ENCODE measurements at regions not wholly inside any gene's neighbourhood (a gene's known extent, or its start where the extent isn't known, plus 50 kb on each side); places are given as distances from the start of the nearest gene placed in this dataset.

DNA sequence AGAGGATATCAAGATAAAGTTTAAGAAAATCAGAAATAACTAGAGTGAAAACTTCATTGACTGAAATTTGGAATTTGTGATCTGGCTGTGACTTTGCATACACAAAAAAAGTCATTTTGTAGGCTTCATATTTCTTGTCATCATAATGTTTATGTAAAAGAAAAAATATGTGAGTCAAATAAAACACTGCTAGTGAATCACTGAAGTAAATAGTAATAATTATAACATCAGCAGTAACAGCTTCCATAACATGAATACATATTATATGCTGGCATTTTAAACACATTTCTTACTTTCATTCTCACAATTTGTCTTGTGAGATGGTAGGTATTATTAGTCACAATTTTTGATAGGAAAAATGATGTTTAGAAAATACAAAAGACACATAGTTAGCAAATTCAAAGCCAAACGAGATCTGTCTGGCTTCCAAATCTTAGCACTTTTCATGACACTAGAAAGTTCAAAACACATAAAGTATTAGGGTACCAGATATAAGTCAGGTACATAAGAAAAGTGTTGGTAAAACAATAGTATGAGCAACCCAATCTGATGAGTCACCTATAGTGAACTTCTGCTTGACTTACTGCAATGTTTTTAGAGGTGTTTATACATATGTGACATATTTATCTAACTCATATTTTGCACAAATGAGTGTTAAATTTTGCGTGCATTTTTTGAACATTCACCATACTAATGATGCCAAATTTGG lies 241.0 kb upstream of the SNX7 start:
- DNase-seq = no peak

DNA sequence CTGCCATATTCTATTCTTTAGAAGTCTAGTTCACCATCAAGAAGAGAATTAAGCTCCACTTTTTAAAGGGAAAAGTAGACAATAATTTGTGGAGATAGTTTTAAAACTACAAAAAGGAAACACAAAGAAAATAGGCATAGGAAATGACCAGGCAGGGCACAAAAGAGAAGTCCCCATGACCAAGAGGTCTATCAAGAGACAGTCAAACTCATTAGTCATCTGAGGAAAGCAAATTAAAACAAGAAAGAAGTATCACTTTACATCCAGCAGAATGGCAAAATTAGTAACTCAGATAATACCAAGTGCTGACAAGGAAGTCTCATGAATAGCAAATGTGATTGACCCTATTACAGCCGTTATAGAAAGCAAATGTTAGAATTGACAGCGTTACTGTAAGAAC lies 243.7 kb upstream of the SNX7 start:
- no peak for DNase-seq

DNA sequence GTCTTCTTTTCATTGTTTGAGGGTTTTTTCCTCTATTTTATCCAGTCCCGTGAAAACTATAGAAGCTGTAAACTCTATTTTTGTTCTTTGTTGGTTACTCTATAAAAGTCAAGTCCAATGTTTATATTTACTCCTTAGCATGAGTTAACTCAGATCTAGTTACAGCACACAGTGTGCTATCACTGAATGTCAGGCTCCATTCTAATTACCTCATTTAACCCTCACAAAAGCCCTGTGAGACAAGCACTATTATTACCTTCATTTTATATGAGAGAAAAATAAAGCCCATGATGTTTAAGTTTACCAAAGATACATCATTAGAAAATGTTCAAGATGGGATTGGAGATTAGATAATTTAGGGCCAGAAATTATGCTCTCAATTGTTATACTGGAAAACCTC lies 251.4 kb upstream of the SNX7 start:
- DNase-seq = no peak

DNA sequence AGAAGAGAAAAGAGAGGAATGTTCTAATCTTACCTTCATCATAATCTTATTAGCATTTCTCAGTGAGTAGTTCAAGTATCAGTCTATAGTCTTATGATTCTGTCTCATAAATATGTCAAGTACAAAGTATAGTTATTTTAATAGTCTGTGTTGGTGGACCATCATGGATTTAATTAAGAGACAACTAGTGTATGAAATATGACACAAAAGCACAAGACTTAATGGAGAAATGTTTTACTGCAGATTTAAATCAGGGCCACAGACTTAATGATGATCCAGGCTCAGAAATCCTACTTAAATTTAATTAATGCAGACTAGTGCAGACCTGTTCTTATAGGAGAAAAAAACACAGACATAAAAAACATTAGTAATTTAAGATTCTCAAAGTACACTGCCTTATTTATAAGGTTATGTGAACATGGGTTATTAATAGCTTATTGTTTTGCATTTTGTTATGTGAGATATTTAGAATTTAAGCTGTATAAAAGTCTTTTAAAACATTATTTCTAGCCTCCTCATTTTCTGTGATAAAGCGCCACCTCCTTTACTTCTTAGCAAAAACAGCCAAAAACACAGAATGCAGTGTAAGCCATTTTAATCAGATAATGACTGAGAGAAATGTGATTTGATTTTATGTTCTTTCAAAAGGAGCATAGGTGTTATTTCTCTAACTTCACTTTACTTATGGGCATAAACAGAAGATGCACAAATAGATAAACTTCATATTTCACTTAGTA lies 255.0 kb upstream of the SNX7 start:
- no peak for DNase-seq

DNA sequence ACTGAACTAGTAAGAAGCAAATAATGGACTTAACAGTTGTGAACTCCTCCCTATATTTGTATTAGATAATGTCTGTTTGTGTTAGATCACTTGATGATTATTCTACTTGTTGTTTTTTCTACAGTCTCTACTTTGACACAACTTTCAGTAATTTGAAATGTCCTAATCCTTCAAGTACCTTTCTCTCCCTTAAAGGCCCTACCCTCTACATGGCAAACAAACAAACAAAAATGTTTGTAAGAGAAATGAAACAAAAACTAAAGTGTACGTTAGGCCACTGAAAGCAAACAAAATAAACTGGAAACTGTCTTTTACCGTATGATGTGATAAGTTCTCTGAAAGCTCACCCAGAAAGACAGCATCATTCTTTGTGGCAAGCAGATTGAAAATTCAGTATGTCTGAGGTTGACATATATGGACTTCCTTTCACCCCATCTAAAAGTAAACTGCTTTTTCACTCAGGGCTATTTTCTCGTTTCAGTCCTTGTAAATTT lies 255.9 kb upstream of the SNX7 start:
- DNase-seq = no peak

DNA sequence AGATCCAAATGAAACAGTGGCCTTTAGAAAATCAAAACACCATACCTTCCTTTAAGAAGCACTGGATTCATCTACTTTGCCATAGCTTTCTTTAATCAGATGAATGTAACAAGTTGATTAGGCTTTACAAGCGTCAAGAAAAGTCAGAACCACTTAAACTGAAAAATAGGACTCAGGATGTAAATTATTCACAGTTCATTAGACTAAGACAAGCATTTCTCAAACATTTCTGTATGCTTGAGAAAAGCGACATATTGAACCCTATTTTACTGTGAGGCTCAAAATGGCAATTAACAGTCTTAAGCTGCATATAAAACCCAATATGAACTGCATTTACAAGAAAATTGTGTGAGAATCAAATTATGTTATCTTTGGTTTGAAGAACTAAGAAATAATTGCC lies 256.7 kb upstream of the SNX7 start:
- peak; percentile 14 for DNase-seq

DNA sequence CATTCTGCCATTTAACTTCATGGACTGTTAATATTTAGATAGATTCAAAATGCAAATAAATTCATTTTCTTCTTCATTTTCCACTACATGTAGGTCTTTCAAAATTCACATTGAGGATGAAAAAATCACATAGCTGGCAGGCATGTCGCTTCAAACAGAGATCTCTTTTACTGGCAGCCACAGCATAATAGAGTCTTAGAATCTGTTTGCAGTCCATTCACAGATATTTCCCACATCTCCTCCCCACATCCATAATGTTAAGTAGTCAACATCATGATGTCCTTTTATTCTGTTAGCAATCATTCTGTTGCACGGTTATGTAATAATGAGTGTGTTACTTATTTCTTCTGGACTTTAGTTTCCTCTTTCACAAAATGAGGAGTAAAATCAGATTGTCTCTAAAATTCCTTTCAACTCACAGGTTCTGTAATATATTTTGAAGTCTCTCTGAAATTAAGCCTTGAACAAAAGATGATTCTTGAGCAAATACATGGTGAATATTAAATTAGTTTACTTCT lies 257.5 kb upstream of the SNX7 start:
- no peak for DNase-seq

DNA sequence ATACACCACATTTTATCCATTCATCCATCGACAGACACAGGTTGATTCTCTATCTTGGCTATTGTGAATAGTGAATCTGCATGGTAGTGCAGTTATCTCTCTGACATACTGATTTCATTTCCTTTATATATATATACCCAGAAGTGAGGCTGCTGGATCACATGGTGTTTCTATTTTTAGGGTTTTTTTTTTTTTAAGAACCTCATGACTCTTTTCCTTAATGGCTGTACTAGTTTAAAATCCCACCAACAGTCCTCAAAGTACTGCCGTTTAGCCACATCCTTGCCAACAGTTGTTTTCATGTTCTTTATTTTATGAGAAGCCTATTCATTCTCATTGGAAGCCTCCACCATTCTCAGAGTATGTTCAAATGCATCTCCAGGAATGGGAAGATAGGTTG lies 258.7 kb upstream of the SNX7 start:
- DNase-seq = no peak

DNA sequence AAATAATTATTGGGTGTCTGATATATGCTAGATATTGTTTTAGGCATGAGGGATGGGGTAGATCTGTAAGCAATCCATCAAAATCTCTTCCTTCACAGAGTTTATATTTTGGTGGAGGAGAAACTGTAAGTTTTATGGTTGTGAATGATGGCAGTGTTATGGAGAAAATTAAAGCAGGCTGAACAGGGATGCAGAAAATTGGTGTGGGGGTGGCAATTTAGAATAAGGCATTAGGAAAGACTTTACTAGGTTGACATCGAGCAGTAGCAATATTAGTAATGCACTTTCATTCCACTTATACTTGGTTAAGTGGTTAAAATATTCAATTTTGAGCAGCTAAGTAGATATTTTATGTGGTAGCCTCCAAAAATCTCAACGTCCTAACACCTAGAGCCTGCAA lies 261.1 kb upstream of the SNX7 start:
- no peak for DNase-seq

DNA sequence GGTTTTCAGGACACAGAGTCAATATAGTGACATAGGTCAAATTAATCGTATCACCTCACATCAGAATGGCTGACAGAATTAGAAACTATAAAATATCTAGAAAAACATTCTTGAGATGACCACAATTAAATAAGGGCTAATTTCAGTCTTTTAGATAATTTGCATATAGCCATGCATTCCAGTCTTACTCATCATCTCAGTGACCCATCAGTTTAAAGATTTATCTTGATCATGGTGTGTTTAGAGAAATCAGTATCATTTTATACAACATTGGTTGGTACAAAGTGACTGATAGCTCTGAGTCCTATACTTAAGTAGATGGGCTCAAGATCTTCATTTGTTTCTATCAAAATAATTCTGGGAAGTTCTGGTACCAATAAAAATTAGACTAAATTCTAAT lies 262.3 kb upstream of the SNX7 start:
- no peak for DNase-seq

DNA sequence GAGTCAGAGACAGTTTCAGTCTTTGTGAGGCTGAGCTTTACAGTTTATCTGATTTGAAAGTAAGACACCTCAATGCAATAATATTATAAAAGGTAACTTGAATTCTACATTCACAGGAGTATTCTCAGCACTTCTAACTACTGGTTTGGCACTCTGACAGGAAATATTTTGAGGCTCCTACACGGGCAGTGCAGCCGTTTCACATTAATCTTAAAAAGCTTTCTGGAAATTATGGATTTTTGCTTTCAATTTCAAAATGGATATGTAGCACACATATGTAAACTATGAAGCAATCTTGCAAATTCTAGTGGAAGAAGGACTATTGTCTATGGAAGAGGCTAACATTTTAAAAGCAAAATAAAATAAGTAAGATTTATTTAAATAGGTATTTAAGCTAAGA lies 262.9 kb upstream of the SNX7 start:
- DNase-seq = no peak

DNA sequence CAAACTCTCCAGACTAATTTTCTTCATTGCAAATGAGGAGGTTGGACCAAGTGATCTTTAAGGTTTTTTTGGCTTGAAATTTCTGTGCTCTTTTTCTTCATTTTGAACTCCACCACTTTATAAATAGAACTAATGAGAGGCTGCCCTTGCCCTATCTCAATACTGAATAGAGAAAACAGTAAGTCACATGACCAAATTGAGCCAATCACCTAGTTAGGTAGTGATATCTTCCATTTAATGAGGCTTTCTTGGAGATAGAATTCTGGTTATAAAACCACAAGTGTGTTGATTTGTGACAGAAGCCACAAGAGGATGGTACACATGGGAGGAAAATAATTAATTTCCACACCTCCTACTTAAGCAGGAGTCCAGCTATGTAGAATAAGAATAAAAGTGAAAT lies 263.4 kb upstream of the SNX7 start:
- no peak for DNase-seq

DNA sequence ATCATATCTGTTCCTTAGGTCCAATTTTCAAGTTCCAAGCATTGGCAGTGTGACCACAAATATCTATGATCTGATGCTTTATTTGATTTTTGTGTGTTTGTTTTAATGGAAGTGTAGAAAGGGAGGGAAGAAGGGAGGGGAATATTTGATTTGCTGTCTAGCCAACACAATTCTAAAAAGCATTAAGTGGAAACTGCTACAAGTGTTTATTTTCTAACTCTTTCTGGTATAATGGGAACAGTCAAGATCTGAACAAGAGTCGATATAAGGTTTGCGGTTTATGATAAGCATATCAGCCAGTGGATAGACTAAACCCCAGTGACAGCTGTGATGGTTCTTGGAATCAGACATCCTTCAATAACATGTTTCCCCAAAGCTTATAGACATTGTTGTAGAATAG lies 267.8 kb upstream of the SNX7 start:
- no peak for DNase-seq

DNA sequence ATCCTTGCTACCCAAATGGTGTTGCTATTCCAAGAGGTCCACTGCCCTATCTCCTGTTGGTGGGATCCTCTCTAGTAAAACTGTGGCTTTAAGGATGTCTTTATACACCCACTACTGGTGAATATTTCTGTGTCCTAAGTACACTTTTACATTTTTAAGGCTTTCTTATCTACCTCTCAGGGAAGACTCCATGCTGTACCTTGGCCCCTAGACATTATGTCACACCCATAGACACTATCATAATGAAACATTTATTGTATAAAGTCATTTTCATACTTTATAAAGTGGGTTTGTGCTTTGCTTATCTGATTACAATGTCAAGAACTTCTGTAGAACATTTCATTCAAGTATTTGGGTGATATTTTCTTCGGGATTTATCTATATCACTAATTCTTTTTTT lies 270.3 kb upstream of the SNX7 start:
- DNase-seq = no peak

DNA sequence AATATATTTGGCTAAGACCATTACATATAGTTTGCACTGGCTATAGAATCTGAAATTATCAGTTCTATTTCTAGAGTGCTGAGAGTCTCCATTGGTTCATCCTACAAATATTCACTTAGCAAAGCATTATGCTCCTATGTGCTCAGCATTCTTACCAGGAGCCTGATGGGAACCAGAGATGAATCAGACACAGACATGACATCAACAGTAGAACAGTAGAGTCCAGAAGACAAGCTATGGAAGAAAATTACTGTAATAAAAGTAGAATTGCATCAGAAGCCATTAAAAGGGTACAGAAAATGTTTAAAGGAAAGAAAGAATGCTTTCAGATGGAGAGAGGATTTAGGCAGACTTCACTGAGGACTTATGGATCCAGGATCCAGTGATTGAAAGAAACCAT lies 271.7 kb upstream of the SNX7 start:
- no peak for DNase-seq

DNA sequence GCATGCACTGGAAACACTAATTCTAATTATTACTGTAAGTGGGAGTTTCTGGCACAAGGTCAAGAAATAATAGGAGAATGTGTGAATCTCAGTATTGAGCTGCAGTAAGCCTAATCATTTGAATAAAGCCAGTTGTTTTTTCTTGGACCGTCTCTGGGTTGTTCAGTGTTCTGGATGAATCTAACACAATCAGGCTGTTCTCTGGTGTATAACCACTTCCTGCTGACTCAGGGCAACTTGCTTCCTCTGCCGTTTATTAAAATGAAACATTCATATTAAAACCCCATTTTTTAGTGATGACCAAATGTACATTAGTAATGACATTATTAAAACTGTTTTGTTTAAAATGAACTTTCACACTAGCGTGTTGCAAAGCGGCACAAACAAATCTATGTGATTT lies 273.1 kb upstream of the SNX7 start:
- no peak for DNase-seq

DNA sequence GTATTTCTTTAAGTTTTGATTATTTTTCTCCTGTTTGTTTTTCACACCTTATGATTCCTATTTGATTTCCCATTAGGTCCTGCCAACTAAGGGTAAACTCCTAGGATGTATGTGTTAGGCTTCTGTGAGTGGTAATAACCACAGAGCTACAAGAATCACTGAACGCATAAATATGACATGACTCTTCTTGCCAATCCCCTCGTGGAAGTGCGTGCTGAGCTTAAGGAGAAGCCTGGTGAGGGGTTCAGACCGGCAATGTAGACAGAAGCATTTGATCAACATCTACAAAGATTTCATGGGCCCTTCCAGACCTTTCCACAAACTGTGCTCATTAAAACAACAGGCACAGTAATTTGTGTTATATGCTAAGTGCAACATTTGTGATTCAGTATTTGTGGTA lies 273.8 kb upstream of the SNX7 start:
- DNase-seq = no peak

DNA sequence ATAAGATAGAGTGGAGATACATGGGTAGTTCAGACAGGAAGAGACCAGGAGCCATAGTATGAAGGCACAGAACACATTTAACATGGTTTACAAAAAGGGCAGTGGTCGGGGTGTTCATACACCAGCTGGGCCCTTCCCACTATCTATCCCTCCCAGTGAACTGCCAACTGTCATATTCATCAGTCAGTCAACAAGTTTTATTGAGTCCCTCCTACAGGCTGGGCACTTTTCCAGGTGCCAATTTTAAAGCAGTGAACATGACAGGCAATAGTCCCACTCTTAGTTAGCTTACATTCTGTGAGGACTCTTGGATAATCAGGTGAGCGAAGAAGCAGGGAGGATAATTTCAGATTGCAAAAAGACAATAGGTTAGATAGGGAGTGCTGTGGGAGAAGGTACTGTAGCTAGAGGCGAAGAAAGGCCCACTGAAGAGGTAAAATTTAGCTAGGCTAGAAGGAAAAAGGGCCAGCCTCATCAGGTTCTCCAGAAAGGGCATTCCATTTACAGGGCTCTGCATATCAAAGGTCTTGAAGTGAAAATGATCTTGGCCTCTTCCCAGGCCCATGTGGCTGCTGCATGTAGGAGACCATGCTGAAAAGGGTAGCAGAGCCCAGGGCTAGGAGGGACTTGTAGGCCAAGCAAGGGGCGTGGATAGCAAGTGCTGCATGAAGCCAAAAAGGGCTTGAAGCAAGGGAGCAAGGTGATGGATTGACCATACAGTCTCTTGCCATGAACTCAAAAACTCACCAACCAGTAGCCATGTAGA lies 274.7 kb upstream of the SNX7 start:
- no peak for DNase-seq

DNA sequence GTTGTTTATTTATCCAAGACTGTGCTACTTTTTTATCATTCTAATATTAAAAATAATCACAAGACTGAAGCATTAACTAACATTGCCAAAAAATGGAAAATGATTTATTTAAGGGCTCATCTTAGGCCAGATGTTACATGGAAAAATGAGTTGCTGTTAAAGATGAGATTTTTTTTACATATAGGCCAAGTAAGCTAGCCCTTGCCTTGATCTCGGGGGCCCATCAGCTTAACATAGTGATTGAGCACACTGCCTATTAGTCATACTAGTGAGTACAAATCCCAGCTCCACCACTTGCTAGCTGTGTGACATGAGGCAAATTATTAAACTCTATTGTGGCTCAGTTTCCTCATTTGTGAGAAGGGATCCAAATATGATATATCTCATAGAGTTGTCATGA lies 275.9 kb upstream of the SNX7 start:
- no peak for DNase-seq

DNA sequence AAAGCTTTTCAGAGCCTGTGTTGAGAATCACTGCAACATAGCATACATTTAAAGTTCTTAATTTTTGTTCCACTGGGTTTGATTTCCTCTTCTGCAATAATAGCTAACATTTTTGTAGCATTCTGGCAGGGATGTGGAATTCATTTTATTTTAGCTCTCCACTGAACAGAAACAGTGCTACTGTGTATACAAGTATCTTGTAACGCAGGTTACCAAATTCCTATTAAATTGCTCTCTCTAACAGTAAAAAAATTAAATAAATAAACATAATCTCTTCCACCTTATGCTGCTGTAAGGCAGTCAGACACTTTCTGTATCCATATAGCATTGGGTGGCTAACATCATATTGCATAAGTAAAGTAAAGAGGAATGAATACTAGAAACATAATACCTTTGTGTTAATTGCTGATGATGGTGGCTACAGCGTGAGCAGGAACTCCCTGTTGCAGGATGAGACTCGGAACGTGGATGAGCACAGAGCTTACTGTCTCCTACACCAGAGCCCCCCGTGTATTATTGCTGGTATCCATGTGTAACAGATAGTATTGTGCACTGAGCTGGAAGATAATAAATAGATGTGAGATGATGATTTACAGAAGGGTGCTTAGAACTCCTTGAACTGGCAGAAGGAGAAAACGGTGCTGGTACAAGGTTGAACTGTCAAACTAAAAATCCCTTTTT lies 276.9 kb upstream of the SNX7 start:
- DNase-seq = peak; percentile 13

DNA sequence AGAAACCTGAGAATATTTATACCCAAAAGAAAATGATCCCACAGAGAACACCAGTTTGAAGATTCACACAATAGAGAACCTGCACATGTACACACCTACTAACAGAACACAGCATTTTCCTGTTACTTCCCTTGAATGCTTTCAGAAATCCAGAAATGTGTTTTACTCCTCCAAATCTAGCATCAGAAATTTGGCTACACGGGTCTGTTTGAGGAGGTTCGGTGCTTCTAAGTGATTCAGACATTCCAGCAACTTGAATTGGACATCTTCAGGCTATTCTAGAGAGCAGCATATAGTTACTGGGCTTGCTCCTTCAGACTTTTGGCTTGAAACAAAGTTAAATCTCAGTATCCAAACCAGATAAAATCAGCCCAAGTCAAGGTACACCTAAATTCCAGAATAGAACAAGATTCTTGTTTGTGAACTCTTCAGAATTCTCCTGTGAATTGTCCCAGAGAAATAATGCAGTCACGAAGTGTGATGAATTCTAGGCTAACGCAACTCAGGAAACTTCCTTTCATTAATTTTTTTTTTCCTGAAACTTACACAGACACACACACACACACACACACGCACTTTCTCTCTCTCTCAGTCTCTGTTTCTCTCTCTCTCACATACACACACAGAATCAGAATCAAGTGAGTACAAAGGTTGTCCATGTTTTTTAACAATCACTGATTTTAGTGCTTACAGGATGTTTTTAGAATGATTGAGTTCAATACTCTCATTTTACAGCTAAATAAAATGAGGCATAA lies 278.4 kb upstream of the SNX7 start:
- DNase-seq = no peak

DNA sequence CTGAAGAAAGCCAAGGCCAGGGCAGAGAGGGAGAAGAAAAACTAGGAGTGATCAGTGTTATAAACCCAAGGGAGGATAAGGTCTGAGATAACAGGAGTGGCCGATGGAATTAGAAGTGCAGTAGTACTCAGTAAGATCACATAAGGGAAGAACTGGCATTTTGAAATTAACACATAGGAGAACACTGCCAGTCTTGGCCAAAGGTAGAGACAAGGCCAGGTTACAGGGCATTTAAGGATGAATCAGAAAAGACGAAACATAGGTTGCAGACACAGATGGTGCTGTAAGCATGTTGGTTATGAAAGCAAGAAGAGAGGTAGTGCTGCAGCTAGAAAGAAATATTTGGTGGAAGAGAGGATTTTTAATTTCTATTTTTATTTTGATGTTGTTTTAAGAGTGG lies 278.9 kb upstream of the SNX7 start:
- DNase-seq = no peak

Measured in retina (tissue), 1 donor.